ENCODE measurements at regions not wholly inside any gene's neighbourhood (a gene's known extent, or its start where the extent isn't known, plus 50 kb on each side); places are given as distances from the start of the nearest gene placed in this dataset.

GRCh38 chr11:35073691-35074419, 65.1 kb upstream of the CD44 start:
- TF ChIP-seq, protein P1, sequence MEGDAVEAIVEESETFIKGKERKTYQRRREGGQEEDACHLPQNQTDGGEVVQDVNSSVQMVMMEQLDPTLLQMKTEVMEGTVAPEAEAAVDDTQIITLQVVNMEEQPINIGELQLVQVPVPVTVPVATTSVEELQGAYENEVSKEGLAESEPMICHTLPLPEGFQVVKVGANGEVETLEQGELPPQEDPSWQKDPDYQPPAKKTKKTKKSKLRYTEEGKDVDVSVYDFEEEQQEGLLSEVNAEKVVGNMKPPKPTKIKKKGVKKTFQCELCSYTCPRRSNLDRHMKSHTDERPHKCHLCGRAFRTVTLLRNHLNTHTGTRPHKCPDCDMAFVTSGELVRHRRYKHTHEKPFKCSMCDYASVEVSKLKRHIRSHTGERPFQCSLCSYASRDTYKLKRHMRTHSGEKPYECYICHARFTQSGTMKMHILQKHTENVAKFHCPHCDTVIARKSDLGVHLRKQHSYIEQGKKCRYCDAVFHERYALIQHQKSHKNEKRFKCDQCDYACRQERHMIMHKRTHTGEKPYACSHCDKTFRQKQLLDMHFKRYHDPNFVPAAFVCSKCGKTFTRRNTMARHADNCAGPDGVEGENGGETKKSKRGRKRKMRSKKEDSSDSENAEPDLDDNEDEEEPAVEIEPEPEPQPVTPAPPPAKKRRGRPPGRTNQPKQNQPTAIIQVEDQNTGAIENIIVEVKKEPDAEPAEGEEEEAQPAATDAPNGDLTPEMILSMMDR (IDR thresholded peaks at IDR 0.05): no peak
- TF ChIP-seq POLR2AphosphoS5 (IDR thresholded peaks at IDR 0.05) (no peak), POLR2A (IDR thresholded peaks at IDR 0.05) (no peak)
